ENCODE measurements at regions not wholly inside any gene's neighbourhood (a gene's known extent, or its start where the extent isn't known, plus 50 kb on each side); places are given as distances from the start of the nearest gene placed in this dataset.

GRCh38 chr13:50141375-50141975 lies 126.2 kb downstream of the KCNRG start:
- intact Hi-C loops (cut with DNase I; ENCODE audit: low total_unique reads) = no loop called here
- WGBS, 2 donors = 89 to 93% methylated on average over 2 of the region's 2 CpGs

GRCh38 chr13:50144246-50145160 lies 129.3 kb downstream of the KCNRG start:
- no peak for DNase-seq (ENCODE audit: low spot score in 2 of 2)
- 59 to 69% methylated on average over 1 of the region's 1 CpG for WGBS, 2 donors
- TF ChIP-seq, protein P1, sequence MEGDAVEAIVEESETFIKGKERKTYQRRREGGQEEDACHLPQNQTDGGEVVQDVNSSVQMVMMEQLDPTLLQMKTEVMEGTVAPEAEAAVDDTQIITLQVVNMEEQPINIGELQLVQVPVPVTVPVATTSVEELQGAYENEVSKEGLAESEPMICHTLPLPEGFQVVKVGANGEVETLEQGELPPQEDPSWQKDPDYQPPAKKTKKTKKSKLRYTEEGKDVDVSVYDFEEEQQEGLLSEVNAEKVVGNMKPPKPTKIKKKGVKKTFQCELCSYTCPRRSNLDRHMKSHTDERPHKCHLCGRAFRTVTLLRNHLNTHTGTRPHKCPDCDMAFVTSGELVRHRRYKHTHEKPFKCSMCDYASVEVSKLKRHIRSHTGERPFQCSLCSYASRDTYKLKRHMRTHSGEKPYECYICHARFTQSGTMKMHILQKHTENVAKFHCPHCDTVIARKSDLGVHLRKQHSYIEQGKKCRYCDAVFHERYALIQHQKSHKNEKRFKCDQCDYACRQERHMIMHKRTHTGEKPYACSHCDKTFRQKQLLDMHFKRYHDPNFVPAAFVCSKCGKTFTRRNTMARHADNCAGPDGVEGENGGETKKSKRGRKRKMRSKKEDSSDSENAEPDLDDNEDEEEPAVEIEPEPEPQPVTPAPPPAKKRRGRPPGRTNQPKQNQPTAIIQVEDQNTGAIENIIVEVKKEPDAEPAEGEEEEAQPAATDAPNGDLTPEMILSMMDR (IDR thresholded peaks at IDR 0.05) = no peak
- no peak for TF ChIP-seq POLR2A (IDR thresholded peaks at IDR 0.05)
- H3K4me3 ChIP-seq (ENCODE audit: low read depth, poor library complexity, severe bottlenecking) = no peak overlapping the region
- intact Hi-C loops (cut with DNase I; ENCODE audit: low total_unique reads) = no loop called here

More at GRCh38 chr13:50141375-50141975, 126.2 kb downstream of the KCNRG start:
- DNase-seq (ENCODE audit: low spot score in 2 of 2) = no peak
- no peak for TF ChIP-seq POLR2A (IDR thresholded peaks at IDR 0.05)
- TF ChIP-seq, protein P1 (IDR thresholded peaks at IDR 0.05) = no peak
- H3K4me3 ChIP-seq (ENCODE audit: low read depth, poor library complexity, severe bottlenecking) = no peak overlapping the region

DNA sequence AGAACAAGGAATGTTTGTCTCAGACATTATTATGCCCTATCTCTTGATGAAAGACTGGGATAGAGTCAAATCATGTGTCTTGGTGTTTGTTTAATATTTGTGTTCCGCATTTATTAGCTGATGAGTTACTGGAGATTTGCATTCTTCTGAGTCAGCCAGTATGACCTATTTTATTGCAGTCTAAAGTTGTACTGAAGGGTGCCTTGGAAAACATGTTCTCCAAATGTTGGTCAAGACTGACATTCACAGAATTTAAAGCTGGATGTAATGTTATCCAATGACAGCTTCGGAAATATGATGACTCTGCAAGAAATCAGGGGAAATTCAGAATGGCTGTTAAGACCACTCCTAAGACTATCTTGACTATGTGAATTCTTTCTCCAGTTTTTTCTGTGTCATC lies 134.0 kb downstream of the KCNRG start:
- WGBS, 2 donors = 79 to 81% methylated on average over 2 of the region's 2 CpGs
- intact Hi-C loops (cut with DNase I; ENCODE audit: low total_unique reads) = no loop called here
- no peak for TF ChIP-seq POLR2A (IDR thresholded peaks at IDR 0.05)
- TF ChIP-seq, protein P1 (IDR thresholded peaks at IDR 0.05) = no peak
- DNase-seq (ENCODE audit: low spot score in 2 of 2) = no peak
- no peak overlapping the region for H3K4me3 ChIP-seq (ENCODE audit: low read depth, poor library complexity, severe bottlenecking)

GRCh38 chr13:50149932-50150331 lies 134.7 kb downstream of the KCNRG start:
- intact Hi-C loops (cut with DNase I; ENCODE audit: low total_unique reads) = no loop called here
- no peak for DNase-seq (ENCODE audit: low spot score in 2 of 2)
- H3K4me3 ChIP-seq (ENCODE audit: low read depth, poor library complexity, severe bottlenecking) = no peak overlapping the region
- TF ChIP-seq POLR2A (IDR thresholded peaks at IDR 0.05) = no peak
- TF ChIP-seq, protein P1 (IDR thresholded peaks at IDR 0.05) = no peak
- 89 to 90% methylated on average over 1 of the region's 1 CpG for WGBS, 2 donors

DNA sequence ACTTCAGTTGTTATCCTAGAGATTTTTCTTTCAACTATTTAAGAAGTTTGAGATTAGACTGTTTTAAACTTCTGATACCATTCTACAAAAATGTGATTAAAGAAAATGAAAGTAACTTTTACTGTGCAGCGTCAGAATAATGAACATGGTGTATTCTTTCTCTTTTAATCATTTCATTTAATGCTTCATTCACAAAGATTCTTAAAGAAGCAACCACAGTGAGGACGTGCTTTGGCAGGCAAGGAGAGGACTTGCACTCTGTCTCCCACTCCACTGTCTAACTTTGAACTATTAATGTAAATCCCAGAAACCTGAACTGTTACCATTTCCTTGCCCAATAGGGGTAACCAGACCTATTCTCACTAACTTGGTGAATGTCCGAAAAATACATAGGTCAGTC lies 137.0 kb downstream of the KCNRG start:
- WGBS, 2 donors = 57 to 60% methylated on average over 3 of the region's 3 CpGs
- H3K4me3 ChIP-seq (ENCODE audit: low read depth, poor library complexity, severe bottlenecking) = no peak overlapping the region
- TF ChIP-seq, protein P1 (IDR thresholded peaks at IDR 0.05) = no peak
- no peak for TF ChIP-seq POLR2A (IDR thresholded peaks at IDR 0.05)
- DNase-seq (ENCODE audit: low spot score in 2 of 2) = no peak
- intact Hi-C loops (cut with DNase I; ENCODE audit: low total_unique reads) = no loop called here

Data from lower leg skin (tissue), 4 donors.